ENCODE measurements at regions not wholly inside any gene's neighbourhood (a gene's known extent, or its start where the extent isn't known, plus 50 kb on each side); places are given as distances from the start of the nearest gene placed in this dataset.

GRCh38 chr16:85246973-85247372, 134.7 kb upstream of the CIBAR2 start:
- ATAC-seq (ENCODE audit: insufficient read depth, low read depth): no peak
- H4K20me1 ChIP-seq (ENCODE audit: insufficient read depth, low read length): peaks cover 9% of the 10 kb centered on the region; the same call in 1 of the 2 replicates
- no peaks in the 10 kb centered on the region for H3K4me1 ChIP-seq (ENCODE audit: insufficient read depth, low read length)
- H3K36me3 ChIP-seq (ENCODE audit: insufficient read depth, low read length): no peaks in the 10 kb centered on the region
- H3K79me2 ChIP-seq (ENCODE audit: insufficient read depth, low read length): no peaks in the 10 kb centered on the region
- H3K9ac ChIP-seq (ENCODE audit: low read depth, low read length): no peak overlapping the region
- TF ChIP-seq EZH2 (IDR thresholded peaks at IDR 0.05; ENCODE audit: borderline replicate concordance, low read depth, low read length, severe bottlenecking): no peak
- TF ChIP-seq, protein P1, sequence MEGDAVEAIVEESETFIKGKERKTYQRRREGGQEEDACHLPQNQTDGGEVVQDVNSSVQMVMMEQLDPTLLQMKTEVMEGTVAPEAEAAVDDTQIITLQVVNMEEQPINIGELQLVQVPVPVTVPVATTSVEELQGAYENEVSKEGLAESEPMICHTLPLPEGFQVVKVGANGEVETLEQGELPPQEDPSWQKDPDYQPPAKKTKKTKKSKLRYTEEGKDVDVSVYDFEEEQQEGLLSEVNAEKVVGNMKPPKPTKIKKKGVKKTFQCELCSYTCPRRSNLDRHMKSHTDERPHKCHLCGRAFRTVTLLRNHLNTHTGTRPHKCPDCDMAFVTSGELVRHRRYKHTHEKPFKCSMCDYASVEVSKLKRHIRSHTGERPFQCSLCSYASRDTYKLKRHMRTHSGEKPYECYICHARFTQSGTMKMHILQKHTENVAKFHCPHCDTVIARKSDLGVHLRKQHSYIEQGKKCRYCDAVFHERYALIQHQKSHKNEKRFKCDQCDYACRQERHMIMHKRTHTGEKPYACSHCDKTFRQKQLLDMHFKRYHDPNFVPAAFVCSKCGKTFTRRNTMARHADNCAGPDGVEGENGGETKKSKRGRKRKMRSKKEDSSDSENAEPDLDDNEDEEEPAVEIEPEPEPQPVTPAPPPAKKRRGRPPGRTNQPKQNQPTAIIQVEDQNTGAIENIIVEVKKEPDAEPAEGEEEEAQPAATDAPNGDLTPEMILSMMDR (IDR thresholded peaks at IDR 0.05; ENCODE audit: borderline replicate concordance, extremely low read depth, low read length, poor library complexity, severe bottlenecking): no peak
- H2AFZ ChIP-seq (ENCODE audit: low read depth, low read length): no peak overlapping the region
- peaks cover 13% of the 10 kb centered on the region for H3K27me3 ChIP-seq (ENCODE audit: insufficient read depth, low read length, poor library complexity)
- no peak overlapping the region for H3K27ac ChIP-seq (ENCODE audit: low read length)
- no peak overlapping the region for H3K4me2 ChIP-seq (ENCODE audit: insufficient read depth, low read length)
- no peaks in the 10 kb centered on the region for H3K9me3 ChIP-seq (ENCODE audit: insufficient read depth, low read length, severe bottlenecking)
- DNase-seq: no peak
- no peak overlapping the region for H3K4me3 ChIP-seq (ENCODE audit: low read depth in 1 of 2, low read length in 2 of 2)

GRCh38 chr16:85248342-85248741, 136.1 kb upstream of the CIBAR2 start:
- Histone ChIP-seq H3K4me3 (ENCODE audit: low read depth in 1 of 2, low read length in 2 of 2) (no peak overlapping the region), H3K4me1 (ENCODE audit: insufficient read depth, low read length) (no peaks in the 10 kb centered on the region), H3K27me3 (ENCODE audit: insufficient read depth, low read length, poor library complexity) (peaks cover 5% of the 10 kb centered on the region), H3K79me2 (ENCODE audit: insufficient read depth, low read length) (no peaks in the 10 kb centered on the region), H3K27ac (ENCODE audit: low read length) (no peak overlapping the region), H3K36me3 (ENCODE audit: insufficient read depth, low read length) (no peaks in the 10 kb centered on the region), H3K9me3 (ENCODE audit: insufficient read depth, low read length, severe bottlenecking) (no peaks in the 10 kb centered on the region), H2AFZ (ENCODE audit: low read depth, low read length) (no peak overlapping the region), H4K20me1 (ENCODE audit: insufficient read depth, low read length) (peaks cover 6% of the 10 kb centered on the region; the same call in 1 of the 2 replicates), H3K9ac (ENCODE audit: low read depth, low read length) (no peak overlapping the region), H3K4me2 (ENCODE audit: insufficient read depth, low read length) (no peak overlapping the region)
- no peak for TF ChIP-seq EZH2 (IDR thresholded peaks at IDR 0.05; ENCODE audit: borderline replicate concordance, low read depth, low read length, severe bottlenecking)
- TF ChIP-seq, protein P1 (IDR thresholded peaks at IDR 0.05; ENCODE audit: borderline replicate concordance, extremely low read depth, low read length, poor library complexity, severe bottlenecking): no peak
- ATAC-seq (ENCODE audit: insufficient read depth, low read depth) (no peak), DNase-seq (no peak)

DNA sequence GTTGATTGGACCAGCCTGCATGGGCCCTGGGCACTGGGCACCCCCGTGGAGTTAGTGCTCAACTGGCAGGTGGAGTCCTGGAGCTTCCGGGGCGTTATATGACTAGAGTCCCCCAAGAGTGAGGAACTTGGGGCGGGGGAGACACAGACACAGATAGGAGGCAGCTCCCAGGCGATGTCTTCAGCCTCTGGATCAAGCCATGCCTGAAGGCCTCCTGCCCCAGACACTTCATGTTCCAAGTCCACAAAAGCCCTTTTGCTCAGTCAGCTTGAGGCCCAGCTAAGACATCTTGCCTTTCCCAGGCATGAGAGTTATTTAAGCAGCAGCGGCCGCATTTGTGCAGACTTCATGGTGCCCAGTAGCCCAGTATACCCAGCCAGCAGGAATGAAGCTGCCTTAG, 136.6 kb upstream of the CIBAR2 start:
- no peaks in the 10 kb centered on the region for H3K9me3 ChIP-seq (ENCODE audit: insufficient read depth, low read length, severe bottlenecking)
- H2AFZ ChIP-seq (ENCODE audit: low read depth, low read length): no peak overlapping the region
- no peaks in the 10 kb centered on the region for H3K79me2 ChIP-seq (ENCODE audit: insufficient read depth, low read length)
- H3K36me3 ChIP-seq (ENCODE audit: insufficient read depth, low read length): no peaks in the 10 kb centered on the region
- TF ChIP-seq EZH2 (IDR thresholded peaks at IDR 0.05; ENCODE audit: borderline replicate concordance, low read depth, low read length, severe bottlenecking): no peak
- TF ChIP-seq, protein P1 (IDR thresholded peaks at IDR 0.05; ENCODE audit: borderline replicate concordance, extremely low read depth, low read length, poor library complexity, severe bottlenecking): no peak
- no peak overlapping the region for H3K4me3 ChIP-seq (ENCODE audit: low read depth in 1 of 2, low read length in 2 of 2)
- no peak for DNase-seq
- peaks cover 3% of the 10 kb centered on the region for H3K27me3 ChIP-seq (ENCODE audit: insufficient read depth, low read length, poor library complexity)
- no peak for ATAC-seq (ENCODE audit: insufficient read depth, low read depth)
- H4K20me1 ChIP-seq (ENCODE audit: insufficient read depth, low read length): peaks cover 9% of the 10 kb centered on the region; the same call in 1 of the 2 replicates
- no peak overlapping the region for H3K27ac ChIP-seq (ENCODE audit: low read length)
- H3K4me1 ChIP-seq (ENCODE audit: insufficient read depth, low read length): no peaks in the 10 kb centered on the region
- H3K9ac ChIP-seq (ENCODE audit: low read depth, low read length): no peak overlapping the region
- H3K4me2 ChIP-seq (ENCODE audit: insufficient read depth, low read length): no peak overlapping the region
